GM18505 (cell line): ENCODE measurements at regions not wholly inside any gene's neighbourhood (a gene's known extent, or its start where the extent isn't known, plus 50 kb on each side); places are given as distances from the start of the nearest gene placed in this dataset.
"Not testable (repeated sequence)": the region's sequence is repeated elsewhere in the genome, so short reads cannot be mapped to it uniquely, and the experiment has no call there.

ENCODE experiments used
- ATAC-seq: cut with Tn5 transposase; IDR thresholded peaks from one replicate; pipeline ENCODE4 v1.9.1; 2021; ENCODE audit not compliant: unreplicated experiment
- POLR2A ChIP-seq: IDR thresholded peaks from 4 replicates; pipeline ENCODE4 v1.6.1; 2011; ENCODE audit warnings: borderline replicate concordance; ENCODE audit not compliant: insufficient read depth, insufficient read length; ENCODE audit errors: extremely low read depth

- no peak for TF ChIP-seq POLR2A
- no peak for ATAC-seq
Observed at GRCh38 chr6:74551896-74552295, 654.0 kb downstream of the COL12A1 start.

- no peak for ATAC-seq
- TF ChIP-seq POLR2A: no peak
Observed at GRCh38 chr6:74550821-74551220, 655.0 kb downstream of the COL12A1 start.

- ATAC-seq: no peak
- no peak for TF ChIP-seq POLR2A
Observed at GRCh38 chr6:74549746-74550145, 656.1 kb downstream of the COL12A1 start.

GRCh38 chr6:74534465-74535211 is 671.2 kb downstream of the COL12A1 start:
- ATAC-seq: no peak
- no peak for TF ChIP-seq POLR2A

GRCh38 chr6:74519163-74519562 is 686.7 kb downstream of the COL12A1 start:
- ATAC-seq: no peak
- no peak for TF ChIP-seq POLR2A

GRCh38 chr6:74518035-74518434 is 687.8 kb downstream of the COL12A1 start:
- no peak for ATAC-seq
- no peak for TF ChIP-seq POLR2A

- ATAC-seq: no peak
Observed at GRCh38 chr6:74510878-74511277, 695.0 kb downstream of the COL12A1 start.

GRCh38 chr6:74507649-74508048 is 698.2 kb downstream of the COL12A1 start:
- TF ChIP-seq POLR2A: no peak
- ATAC-seq: no peak

More at GRCh38 chr6:74510878-74511277, 695.0 kb downstream of the COL12A1 start:
- no peak for TF ChIP-seq POLR2A

- TF ChIP-seq POLR2A: no peak
- ATAC-seq: no peak
Observed at GRCh38 chr6:74505391-74505790, 700.5 kb downstream of the COL12A1 start.

GRCh38 chr6:74504941-74505340 is 700.9 kb downstream of the COL12A1 start:
- no peak for ATAC-seq
- TF ChIP-seq POLR2A: no peak

GRCh38 chr6:74492587-74492986 is 713.3 kb downstream of the COL12A1 start:
- no peak for TF ChIP-seq POLR2A
- ATAC-seq: no peak

GRCh38 chr6:74491844-74492374 is 713.9 kb downstream of the COL12A1 start:
- no peak for TF ChIP-seq POLR2A
- peak; percentile 62 for ATAC-seq

GRCh38 chr6:74488726-74489125 is 717.1 kb downstream of the COL12A1 start:
- ATAC-seq: not testable (repeated sequence)

GRCh38 chr6:74482180-74482579 is 723.7 kb downstream of the COL12A1 start:
- ATAC-seq: no peak
- TF ChIP-seq POLR2A: no peak
